ENCODE measurements at regions not wholly inside any gene's neighbourhood (a gene's known extent, or its start where the extent isn't known, plus 50 kb on each side); places are given as distances from the start of the nearest gene placed in this dataset.
"Not testable (repeated sequence)": the region's sequence is repeated elsewhere in the genome, so short reads cannot be mapped to it uniquely, and the experiment has no call there.

DNA sequence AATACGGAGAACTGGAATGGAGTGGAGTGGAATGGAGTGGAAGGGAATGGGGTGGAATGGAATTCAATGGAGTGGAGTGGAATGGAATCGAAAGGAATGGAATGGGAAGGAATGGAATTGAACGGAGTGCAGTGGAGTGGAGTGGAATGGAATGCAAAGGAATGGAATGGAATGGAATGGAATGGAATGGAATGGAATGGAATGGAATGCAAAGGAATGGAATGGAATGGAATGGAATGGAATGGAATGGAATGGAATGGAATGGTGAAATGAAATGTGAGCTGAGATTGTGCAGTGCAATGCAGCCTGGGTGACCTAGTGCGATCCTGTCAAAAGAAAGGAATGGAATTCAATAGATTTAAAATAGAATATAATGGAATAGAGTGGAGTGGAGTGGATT, 357.3 kb upstream of the WSB1 start:
- H3K9me3 Mint-ChIP-seq; CTCF ChIA-PET; intact Hi-C loops (cut with micrococcal nuclease); H3K27me3 Mint-ChIP-seq; POLR2A ChIA-PET; H3K4me3 Mint-ChIP-seq; H3K4me1 Mint-ChIP-seq; ATAC-seq (ENCODE audit: low read depth); H3K27ac Mint-ChIP-seq; DNase-seq; H3K36me3 Mint-ChIP-seq (ENCODE audit: low read depth): not testable (repeated sequence)

DNA sequence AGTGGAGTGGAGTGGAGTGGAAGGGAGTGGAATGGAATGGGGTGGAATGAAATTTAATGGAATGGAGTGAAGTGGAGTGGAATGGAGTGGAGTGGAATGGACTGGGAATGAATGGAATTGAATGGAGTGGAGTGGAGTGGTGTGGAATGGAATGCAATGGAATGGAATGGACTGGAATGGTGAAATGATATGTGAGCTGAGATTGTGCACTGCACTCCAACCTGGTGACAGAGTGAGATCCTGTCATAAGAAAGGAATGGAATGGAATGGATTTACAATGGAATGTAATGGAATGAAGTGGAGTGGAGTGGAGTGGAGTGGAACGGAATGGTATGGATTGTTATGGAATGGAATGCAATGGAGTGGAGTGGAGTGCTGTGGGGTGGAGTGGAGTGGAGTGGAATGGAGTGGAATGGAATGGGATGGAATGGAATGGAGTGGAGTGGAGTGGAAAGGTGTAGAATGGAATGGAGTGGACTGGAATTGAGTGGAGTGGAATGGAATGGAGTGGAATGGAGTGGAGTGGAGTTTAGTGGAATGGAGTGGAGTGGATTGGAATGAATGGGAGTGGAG, 356.1 kb upstream of the WSB1 start:
- DNase-seq; H3K27ac Mint-ChIP-seq; H3K36me3 Mint-ChIP-seq (ENCODE audit: low read depth); H3K27me3 Mint-ChIP-seq; intact Hi-C loops (cut with micrococcal nuclease); POLR2A ChIA-PET; H3K9me3 Mint-ChIP-seq; H3K4me1 Mint-ChIP-seq; ATAC-seq (ENCODE audit: low read depth); CTCF ChIA-PET; H3K4me3 Mint-ChIP-seq: not testable (repeated sequence)

DNA sequence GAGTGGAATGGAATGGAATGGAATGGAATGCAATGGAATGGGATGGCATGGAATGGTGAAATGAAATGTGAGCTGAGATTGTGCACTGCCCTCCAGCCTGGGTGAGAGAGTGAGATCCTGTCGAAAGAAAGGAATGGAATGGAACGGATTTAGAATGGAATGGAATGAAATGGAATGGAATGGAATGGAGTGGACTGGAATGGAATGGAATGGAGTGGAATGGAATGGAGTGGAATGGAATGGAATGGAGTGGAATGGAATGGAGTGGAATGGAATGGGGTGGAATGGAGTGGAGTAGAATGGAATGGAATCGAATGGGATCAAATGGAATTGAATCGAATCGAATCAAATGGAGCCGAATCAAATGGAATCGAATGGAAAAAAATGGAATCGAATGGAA, 354.2 kb upstream of the WSB1 start:
- H3K9me3 Mint-ChIP-seq; POLR2A ChIA-PET; H3K36me3 Mint-ChIP-seq (ENCODE audit: low read depth); H3K4me1 Mint-ChIP-seq; ATAC-seq (ENCODE audit: low read depth); H3K27ac Mint-ChIP-seq; DNase-seq; H3K4me3 Mint-ChIP-seq; intact Hi-C loops (cut with micrococcal nuclease); H3K27me3 Mint-ChIP-seq; CTCF ChIA-PET: not testable (repeated sequence)

DNA sequence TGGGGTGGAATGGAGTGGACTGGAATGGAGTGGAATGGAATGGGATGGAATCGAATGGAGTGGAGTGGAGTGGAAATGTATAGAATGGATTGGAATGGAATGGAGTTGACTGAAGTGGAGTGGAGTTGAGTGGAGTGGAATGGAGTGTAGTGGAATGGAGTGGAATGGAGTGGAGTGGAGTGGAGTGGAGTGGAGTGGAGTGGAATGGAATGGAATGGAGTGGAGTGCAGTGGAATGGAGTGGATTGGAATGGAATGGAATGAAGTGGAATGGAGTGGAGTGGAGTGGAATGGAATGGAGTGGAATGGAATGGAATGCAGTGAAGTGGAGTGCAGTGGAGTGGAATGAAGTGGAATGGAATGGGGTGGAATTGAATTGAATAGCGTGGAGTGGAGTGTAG, 353.3 kb upstream of the WSB1 start:
- CTCF ChIA-PET; H3K4me1 Mint-ChIP-seq; ATAC-seq (ENCODE audit: low read depth); DNase-seq; intact Hi-C loops (cut with micrococcal nuclease); H3K27me3 Mint-ChIP-seq; H3K36me3 Mint-ChIP-seq (ENCODE audit: low read depth); H3K4me3 Mint-ChIP-seq; POLR2A ChIA-PET; H3K9me3 Mint-ChIP-seq; H3K27ac Mint-ChIP-seq: not testable (repeated sequence)

DNA sequence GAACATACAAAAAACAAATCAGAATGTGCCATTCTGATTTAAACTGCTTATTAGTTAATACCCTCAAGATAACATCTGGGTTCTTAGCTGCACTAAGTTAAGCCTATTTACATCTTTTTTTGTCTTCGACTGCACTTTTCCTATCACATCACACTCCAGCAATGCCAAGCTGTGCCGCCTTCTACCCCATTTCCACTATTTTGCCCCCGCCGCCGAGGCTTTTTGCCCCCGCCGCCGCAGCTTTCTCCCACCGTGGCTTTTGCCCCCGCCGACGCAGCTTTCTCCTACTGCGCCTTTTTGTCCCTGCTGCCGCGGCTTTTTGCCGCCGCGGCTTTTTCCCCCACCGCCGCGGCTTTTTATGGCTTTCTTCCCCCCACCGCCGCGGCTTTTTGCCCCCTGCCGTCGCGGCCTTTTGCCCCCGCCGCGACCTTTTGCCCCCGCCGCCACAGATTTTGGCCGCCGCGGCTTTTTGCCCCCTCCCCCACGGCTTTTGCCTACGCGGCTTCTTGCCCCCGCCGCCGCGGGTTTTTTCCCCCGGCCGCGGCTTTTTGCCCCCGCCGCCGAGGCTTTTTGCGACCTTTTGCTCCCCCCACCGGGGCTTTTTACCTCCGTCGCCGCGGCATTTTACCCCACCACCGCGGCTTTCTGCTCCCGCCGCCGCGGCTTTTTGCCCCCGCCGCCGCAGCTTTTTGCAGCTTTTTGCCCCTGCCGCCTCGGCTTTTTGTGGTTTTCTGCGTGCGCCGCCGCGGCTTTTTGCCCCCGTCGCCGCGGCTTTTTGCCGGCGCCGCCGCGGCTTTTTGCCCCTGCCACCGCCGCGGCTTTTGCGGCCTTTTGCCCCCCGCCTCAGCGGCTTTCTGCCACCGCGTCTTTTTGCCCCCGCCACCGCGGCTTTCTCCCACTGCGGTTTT, 331.4 kb upstream of the WSB1 start:
- intact Hi-C loops (cut with micrococcal nuclease), result no loop called here
- H3K4me3 Mint-ChIP-seq, result no peak overlapping the region

DNA sequence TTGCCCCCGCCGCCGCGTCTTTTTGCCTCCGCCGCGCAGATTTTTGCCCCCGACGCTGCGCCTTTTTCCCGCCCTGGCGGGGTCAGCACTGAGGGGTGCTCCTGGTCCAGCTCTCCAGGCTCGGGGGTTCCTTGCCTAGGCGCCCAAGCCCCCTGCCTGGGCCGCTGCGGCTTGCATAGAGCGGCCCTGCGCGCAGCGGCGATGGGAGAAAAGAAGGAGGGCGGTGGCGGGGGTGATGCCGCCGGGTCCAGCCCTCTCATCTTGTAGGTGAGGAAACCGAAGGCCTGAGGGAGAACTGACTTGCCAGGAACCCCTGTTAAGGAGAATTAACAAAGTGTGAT, 330.8 kb upstream of the WSB1 start:
- TF ChIP-seq, protein P1, sequence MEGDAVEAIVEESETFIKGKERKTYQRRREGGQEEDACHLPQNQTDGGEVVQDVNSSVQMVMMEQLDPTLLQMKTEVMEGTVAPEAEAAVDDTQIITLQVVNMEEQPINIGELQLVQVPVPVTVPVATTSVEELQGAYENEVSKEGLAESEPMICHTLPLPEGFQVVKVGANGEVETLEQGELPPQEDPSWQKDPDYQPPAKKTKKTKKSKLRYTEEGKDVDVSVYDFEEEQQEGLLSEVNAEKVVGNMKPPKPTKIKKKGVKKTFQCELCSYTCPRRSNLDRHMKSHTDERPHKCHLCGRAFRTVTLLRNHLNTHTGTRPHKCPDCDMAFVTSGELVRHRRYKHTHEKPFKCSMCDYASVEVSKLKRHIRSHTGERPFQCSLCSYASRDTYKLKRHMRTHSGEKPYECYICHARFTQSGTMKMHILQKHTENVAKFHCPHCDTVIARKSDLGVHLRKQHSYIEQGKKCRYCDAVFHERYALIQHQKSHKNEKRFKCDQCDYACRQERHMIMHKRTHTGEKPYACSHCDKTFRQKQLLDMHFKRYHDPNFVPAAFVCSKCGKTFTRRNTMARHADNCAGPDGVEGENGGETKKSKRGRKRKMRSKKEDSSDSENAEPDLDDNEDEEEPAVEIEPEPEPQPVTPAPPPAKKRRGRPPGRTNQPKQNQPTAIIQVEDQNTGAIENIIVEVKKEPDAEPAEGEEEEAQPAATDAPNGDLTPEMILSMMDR (IDR thresholded peaks at IDR 0.05), result no peak
- Mint-ChIP-seq H3K36me3 (ENCODE audit: low read depth) (no peaks in the 10 kb centered on the region), H3K27ac (no peak overlapping the region), H3K9me3 (peaks cover 8% of the 10 kb centered on the region), H3K4me3 (no peak overlapping the region), H3K27me3 (peaks cover 13% of the 10 kb centered on the region), H3K4me1 (no peaks in the 10 kb centered on the region)
- DNase-seq (no peak), ATAC-seq (ENCODE audit: low read depth) (no peak)
- intact Hi-C loops (cut with micrococcal nuclease), result no loop called here
- ChIA-PET POLR2A (no interaction called here), CTCF (no interaction called here)

More for the DNA sequence above, 331.4 kb upstream of the WSB1 start:
- ChIA-PET POLR2A (no interaction called here), CTCF (no interaction called here)
- Mint-ChIP-seq H3K27me3 (peaks cover 13% of the 10 kb centered on the region), H3K27ac (no peak overlapping the region), H3K9me3 (peaks cover 8% of the 10 kb centered on the region), H3K4me1 (no peaks in the 10 kb centered on the region), H3K36me3 (ENCODE audit: low read depth) (no peaks in the 10 kb centered on the region)
- DNase-seq (no peak), ATAC-seq (ENCODE audit: low read depth) (no peak)
- TF ChIP-seq, protein P1 (IDR thresholded peaks at IDR 0.05), result no peak

DNA sequence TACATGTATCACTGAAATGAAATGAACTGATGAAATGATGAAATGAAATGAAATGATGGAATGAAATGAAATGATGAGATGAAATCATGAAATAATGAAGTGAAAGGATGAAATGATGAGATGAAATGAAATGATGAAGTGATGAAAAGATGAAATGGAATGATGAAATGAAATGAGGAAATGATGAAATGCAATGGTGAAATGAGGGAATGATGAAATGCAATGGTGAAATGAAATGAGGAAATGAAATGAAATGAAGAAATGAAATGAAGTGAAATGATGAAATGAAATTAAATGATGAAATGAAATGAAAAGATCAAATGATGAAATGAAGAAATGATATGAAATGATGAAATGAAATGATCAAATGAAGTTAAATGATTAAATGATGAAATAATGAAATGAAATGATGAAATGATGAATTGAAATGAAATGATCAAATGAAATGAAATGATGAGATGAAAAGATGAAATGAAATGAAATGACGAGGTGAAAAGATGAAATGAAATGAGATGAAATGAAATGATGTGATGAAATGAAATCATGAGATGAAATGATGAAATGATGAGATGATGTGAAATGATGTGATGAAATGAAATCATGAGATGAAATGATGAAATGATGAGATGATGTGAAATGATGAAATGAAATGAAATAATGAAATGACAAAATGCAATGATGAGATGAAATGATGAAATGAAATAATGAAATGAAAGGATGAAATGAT, 327.9 kb upstream of the WSB1 start:
- H3K36me3 Mint-ChIP-seq (ENCODE audit: low read depth); DNase-seq; CTCF ChIA-PET; intact Hi-C loops (cut with micrococcal nuclease); H3K27me3 Mint-ChIP-seq; H3K9me3 Mint-ChIP-seq; POLR2A ChIA-PET; ATAC-seq (ENCODE audit: low read depth); H3K4me1 Mint-ChIP-seq; H3K27ac Mint-ChIP-seq; H3K4me3 Mint-ChIP-seq: not testable (repeated sequence)

DNA sequence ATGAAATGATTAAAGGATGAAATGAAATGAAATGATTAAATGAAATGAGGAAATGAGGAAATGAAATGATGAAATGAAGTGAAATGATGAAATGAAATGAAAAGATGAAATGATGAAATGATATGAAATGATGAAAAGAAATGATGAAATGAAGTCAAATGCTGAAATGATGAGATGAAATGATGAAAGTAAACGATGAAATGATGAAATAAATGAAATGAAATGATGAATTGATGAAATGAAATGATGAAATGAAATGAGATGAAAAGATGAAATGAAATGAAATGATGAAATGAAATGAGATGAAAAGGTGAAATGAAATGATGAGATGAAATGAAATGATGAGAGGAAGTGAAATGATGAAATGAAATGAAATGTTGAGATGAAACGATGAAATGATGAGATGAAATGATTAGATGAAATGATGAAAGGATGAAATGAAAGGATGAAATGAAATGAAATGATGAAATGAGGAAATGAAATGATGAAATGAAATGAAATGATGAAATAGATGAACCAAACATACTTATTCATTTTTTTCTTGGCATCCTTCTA, 327.2 kb upstream of the WSB1 start:
- H3K4me3 Mint-ChIP-seq; H3K36me3 Mint-ChIP-seq (ENCODE audit: low read depth); H3K9me3 Mint-ChIP-seq; H3K27ac Mint-ChIP-seq; POLR2A ChIA-PET; H3K4me1 Mint-ChIP-seq; H3K27me3 Mint-ChIP-seq; DNase-seq; intact Hi-C loops (cut with micrococcal nuclease); ATAC-seq (ENCODE audit: low read depth); CTCF ChIA-PET: not testable (repeated sequence)

DNA sequence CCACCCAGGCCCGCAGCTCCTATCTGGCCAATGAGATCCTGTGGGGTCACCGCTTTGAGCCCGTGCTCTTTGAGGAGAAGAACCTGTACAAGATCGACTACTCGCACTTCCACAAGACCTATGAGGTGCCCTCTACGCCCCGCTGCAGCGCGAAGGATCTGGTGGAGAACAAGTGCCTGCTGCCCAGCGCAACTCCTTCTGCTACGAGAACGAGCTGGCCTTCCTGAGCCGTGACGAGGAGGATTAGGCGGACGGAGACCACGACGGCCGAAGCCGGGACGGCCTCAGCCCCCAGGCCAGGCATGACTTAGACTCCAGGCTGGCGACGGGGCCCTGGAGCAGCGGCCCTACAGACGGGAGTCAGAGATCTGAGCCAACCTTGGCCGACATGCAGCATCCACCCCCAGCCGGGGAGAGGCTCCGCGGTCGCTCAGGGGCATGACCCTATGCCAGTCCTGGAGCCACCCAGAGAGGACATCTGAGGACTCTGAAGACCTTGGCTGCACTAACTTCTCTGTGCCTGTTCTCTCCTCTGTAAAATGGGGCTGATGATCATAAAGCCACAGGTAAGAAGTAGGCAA, 312.0 kb upstream of the WSB1 start:
- H3K4me3 Mint-ChIP-seq; H3K9me3 Mint-ChIP-seq; POLR2A ChIA-PET; intact Hi-C loops (cut with micrococcal nuclease); H3K27me3 Mint-ChIP-seq; H3K27ac Mint-ChIP-seq; H3K4me1 Mint-ChIP-seq; H3K36me3 Mint-ChIP-seq (ENCODE audit: low read depth); CTCF ChIA-PET; DNase-seq; ATAC-seq (ENCODE audit: low read depth): not testable (repeated sequence)

DNA sequence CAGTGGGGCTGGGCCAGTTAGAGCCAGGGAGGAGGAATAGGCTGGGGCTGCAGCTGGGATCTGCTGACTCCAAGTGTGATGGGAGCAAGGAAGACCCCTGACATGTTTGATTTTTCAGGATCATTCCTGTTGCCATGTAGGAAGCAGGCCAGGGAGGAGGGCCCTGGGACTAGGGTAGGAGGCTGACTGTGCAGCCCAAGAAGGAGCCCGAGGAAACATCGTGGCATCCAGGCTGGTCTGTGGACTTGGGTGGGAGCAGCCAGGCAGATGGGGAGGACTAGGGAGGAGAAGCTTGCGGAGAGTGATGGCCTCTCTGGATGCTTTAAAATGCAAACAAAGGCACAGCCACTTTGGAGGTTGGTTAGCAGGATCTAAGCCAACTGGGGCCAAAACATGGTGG, 311.4 kb upstream of the WSB1 start:
- H3K36me3 Mint-ChIP-seq (ENCODE audit: low read depth); ATAC-seq (ENCODE audit: low read depth); intact Hi-C loops (cut with micrococcal nuclease); H3K9me3 Mint-ChIP-seq; H3K27me3 Mint-ChIP-seq; POLR2A ChIA-PET; H3K4me3 Mint-ChIP-seq; H3K4me1 Mint-ChIP-seq; H3K27ac Mint-ChIP-seq; DNase-seq; CTCF ChIA-PET: not testable (repeated sequence)
